ENCODE measurements at regions not wholly inside any gene's neighbourhood (a gene's known extent, or its start where the extent isn't known, plus 50 kb on each side); places are given as distances from the start of the nearest gene placed in this dataset.
"Not testable (repeated sequence)": the region's sequence is repeated elsewhere in the genome, so short reads cannot be mapped to it uniquely, and the experiment has no call there.

- no peak for DNase-seq
These were observed 212.4 kb downstream of the OPA1 start for GRCh38 chr3:193805448-193805847.

- DNase-seq: no peak
These were observed 215.3 kb downstream of the OPA1 start for GRCh38 chr3:193808317-193808716.

- DNase-seq: no peak
These were observed 216.1 kb downstream of the OPA1 start for GRCh38 chr3:193809106-193809505.

GRCh38 chr3:193812078-193812725, 219.2 kb downstream of the OPA1 start:
- no peak for DNase-seq

- no peak for DNase-seq
These were observed 219.9 kb downstream of the OPA1 start for GRCh38 chr3:193812791-193813500.

- no peak for DNase-seq
These were observed 220.5 kb downstream of the OPA1 start for GRCh38 chr3:193813501-193813830.

- no peak for DNase-seq
These were observed 221.3 kb downstream of the OPA1 start for GRCh38 chr3:193814166-193814892.

- DNase-seq: no peak
These were observed 222.4 kb downstream of the OPA1 start for GRCh38 chr3:193815246-193816027.

GRCh38 chr3:193816028-193816395, 223.0 kb downstream of the OPA1 start:
- DNase-seq: no peak

- DNase-seq: no peak
These were observed 223.8 kb downstream of the OPA1 start for GRCh38 chr3:193816656-193817311.

GRCh38 chr3:193819117-193820010, 226.4 kb downstream of the OPA1 start:
- DNase-seq: no peak

- no peak for DNase-seq
These were observed 228.2 kb downstream of the OPA1 start for GRCh38 chr3:193821151-193821668.

GRCh38 chr3:193822492-193823212, 229.6 kb downstream of the OPA1 start:
- DNase-seq: no peak

GRCh38 chr3:193823213-193823605, 230.2 kb downstream of the OPA1 start:
- not testable (repeated sequence) for DNase-seq

- DNase-seq: no peak
These were observed 231.4 kb downstream of the OPA1 start for GRCh38 chr3:193824365-193824764.

- no peak for DNase-seq
These were observed 232.6 kb downstream of the OPA1 start for GRCh38 chr3:193825617-193826016.

GRCh38 chr3:193826159-193826795, 233.3 kb downstream of the OPA1 start:
- no peak for DNase-seq

- DNase-seq: no peak
These were observed 234.1 kb downstream of the OPA1 start for GRCh38 chr3:193827040-193827669.

GRCh38 chr3:193827871-193828270, 234.9 kb downstream of the OPA1 start:
- DNase-seq: no peak

GRCh38 chr3:193828477-193828876, 235.5 kb downstream of the OPA1 start:
- no peak for DNase-seq

Measured in CD4-positive, alpha-beta T cell treated with Interleukin-17A for 1 hour (primary cell).